ENCODE measurements at regions not wholly inside any gene's neighbourhood (a gene's known extent, or its start where the extent isn't known, plus 50 kb on each side); places are given as distances from the start of the nearest gene placed in this dataset.

GRCh38 chr1:87744763-87745162 lies 416.1 kb downstream of the LMO4 start:
- H3K9me3 ChIP-seq (ENCODE audit: low read length) = no peaks in the 10 kb centered on the region
- H3K27ac ChIP-seq (ENCODE audit: low read depth, low read length, poor library complexity, severe bottlenecking) = no peak overlapping the region
- no peaks in the 10 kb centered on the region for H3K27me3 ChIP-seq (ENCODE audit: insufficient read depth, low read length)
- no peaks in the 10 kb centered on the region for H3F3A ChIP-seq (ENCODE audit: insufficient read depth, low read length)
- no peaks in the 10 kb centered on the region for H3K9me2 ChIP-seq (ENCODE audit: low read depth, low read length)
- no peak overlapping the region for H3K4me2 ChIP-seq (ENCODE audit: low read length)
- H2AFZ ChIP-seq (ENCODE audit: low read length) = no peak overlapping the region
- no peaks in the 10 kb centered on the region for H4K20me1 ChIP-seq (ENCODE audit: insufficient read depth, low read length)
- no peaks in the 10 kb centered on the region for H3K36me3 ChIP-seq (ENCODE audit: insufficient read depth, low read length)
- no peaks in the 10 kb centered on the region for H3K79me2 ChIP-seq (ENCODE audit: insufficient read depth, low read length)
- no peak for TF ChIP-seq EZH2 (IDR thresholded peaks at IDR 0.05; ENCODE audit: borderline replicate concordance, low read length)
- TF ChIP-seq, protein P1, sequence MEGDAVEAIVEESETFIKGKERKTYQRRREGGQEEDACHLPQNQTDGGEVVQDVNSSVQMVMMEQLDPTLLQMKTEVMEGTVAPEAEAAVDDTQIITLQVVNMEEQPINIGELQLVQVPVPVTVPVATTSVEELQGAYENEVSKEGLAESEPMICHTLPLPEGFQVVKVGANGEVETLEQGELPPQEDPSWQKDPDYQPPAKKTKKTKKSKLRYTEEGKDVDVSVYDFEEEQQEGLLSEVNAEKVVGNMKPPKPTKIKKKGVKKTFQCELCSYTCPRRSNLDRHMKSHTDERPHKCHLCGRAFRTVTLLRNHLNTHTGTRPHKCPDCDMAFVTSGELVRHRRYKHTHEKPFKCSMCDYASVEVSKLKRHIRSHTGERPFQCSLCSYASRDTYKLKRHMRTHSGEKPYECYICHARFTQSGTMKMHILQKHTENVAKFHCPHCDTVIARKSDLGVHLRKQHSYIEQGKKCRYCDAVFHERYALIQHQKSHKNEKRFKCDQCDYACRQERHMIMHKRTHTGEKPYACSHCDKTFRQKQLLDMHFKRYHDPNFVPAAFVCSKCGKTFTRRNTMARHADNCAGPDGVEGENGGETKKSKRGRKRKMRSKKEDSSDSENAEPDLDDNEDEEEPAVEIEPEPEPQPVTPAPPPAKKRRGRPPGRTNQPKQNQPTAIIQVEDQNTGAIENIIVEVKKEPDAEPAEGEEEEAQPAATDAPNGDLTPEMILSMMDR (IDR thresholded peaks at IDR 0.05; ENCODE audit: low read length) = no peak
- H3K9ac ChIP-seq (ENCODE audit: low read length) = no peak overlapping the region
- H3K4me1 ChIP-seq (ENCODE audit: insufficient read depth, low read length, severe bottlenecking) = peaks cover 7% of the 10 kb centered on the region
- no peak overlapping the region for H3K4me3 ChIP-seq (ENCODE audit: low read depth, low read length, poor library complexity, severe bottlenecking)

GRCh38 chr1:87753366-87753765 lies 424.7 kb downstream of the LMO4 start:
- Histone ChIP-seq H3K79me2 (ENCODE audit: insufficient read depth, low read length) (no peaks in the 10 kb centered on the region), H2AFZ (ENCODE audit: low read length) (no peak overlapping the region), H3K9me3 (ENCODE audit: low read length) (no peaks in the 10 kb centered on the region), H3K9me2 (ENCODE audit: low read depth, low read length) (no peaks in the 10 kb centered on the region), H3K4me3 (ENCODE audit: low read depth, low read length, poor library complexity, severe bottlenecking) (no peak overlapping the region), H3K9ac (ENCODE audit: low read length) (no peak overlapping the region), H4K20me1 (ENCODE audit: insufficient read depth, low read length) (no peaks in the 10 kb centered on the region), H3F3A (ENCODE audit: insufficient read depth, low read length) (no peaks in the 10 kb centered on the region), H3K27ac (ENCODE audit: low read depth, low read length, poor library complexity, severe bottlenecking) (no peak overlapping the region), H3K36me3 (ENCODE audit: insufficient read depth, low read length) (no peaks in the 10 kb centered on the region), H3K27me3 (ENCODE audit: insufficient read depth, low read length) (no peaks in the 10 kb centered on the region), H3K4me2 (ENCODE audit: low read length) (no peak overlapping the region), H3K4me1 (ENCODE audit: insufficient read depth, low read length, severe bottlenecking) (no peaks in the 10 kb centered on the region)
- TF ChIP-seq, protein P1 (IDR thresholded peaks at IDR 0.05; ENCODE audit: low read length) = no peak

GRCh38 chr1:87754139-87754538 lies 425.5 kb downstream of the LMO4 start:
- no peak for TF ChIP-seq EZH2 (IDR thresholded peaks at IDR 0.05; ENCODE audit: borderline replicate concordance, low read length)
- TF ChIP-seq, protein P1 (IDR thresholded peaks at IDR 0.05; ENCODE audit: low read length) = no peak
- H3K27ac ChIP-seq (ENCODE audit: low read depth, low read length, poor library complexity, severe bottlenecking) = no peak overlapping the region
- no peaks in the 10 kb centered on the region for H4K20me1 ChIP-seq (ENCODE audit: insufficient read depth, low read length)
- no peaks in the 10 kb centered on the region for H3K9me3 ChIP-seq (ENCODE audit: low read length)
- no peak overlapping the region for H3K4me3 ChIP-seq (ENCODE audit: low read depth, low read length, poor library complexity, severe bottlenecking)
- H3F3A ChIP-seq (ENCODE audit: insufficient read depth, low read length) = no peaks in the 10 kb centered on the region
- H3K4me1 ChIP-seq (ENCODE audit: insufficient read depth, low read length, severe bottlenecking) = no peaks in the 10 kb centered on the region
- H3K79me2 ChIP-seq (ENCODE audit: insufficient read depth, low read length) = no peaks in the 10 kb centered on the region
- H3K9ac ChIP-seq (ENCODE audit: low read length) = no peak overlapping the region
- H2AFZ ChIP-seq (ENCODE audit: low read length) = no peak overlapping the region
- H3K9me2 ChIP-seq (ENCODE audit: low read depth, low read length) = no peaks in the 10 kb centered on the region
- no peaks in the 10 kb centered on the region for H3K27me3 ChIP-seq (ENCODE audit: insufficient read depth, low read length)
- no peaks in the 10 kb centered on the region for H3K36me3 ChIP-seq (ENCODE audit: insufficient read depth, low read length)
- H3K4me2 ChIP-seq (ENCODE audit: low read length) = no peak overlapping the region

All from OCI-LY1 (cell line).